Keratinocyte (primary cell): ENCODE measurements at regions not wholly inside any gene's neighbourhood (a gene's known extent, or its start where the extent isn't known, plus 50 kb on each side); places are given as distances from the start of the nearest gene placed in this dataset.

Source experiments
- EZH2 ChIP-seq: IDR thresholded peaks from one replicate; pipeline ENCODE4 v1.6.1; 2012; ENCODE audit warnings: inconsistent platforms, mild to moderate bottlenecking, low read length, moderate library complexity
- TF ChIP-seq, protein P1 (sequence below), 3 experiments: IDR thresholded peaks in 1 of 3; conservative IDR thresholded peaks in 1 of 3; optimal IDR thresholded peaks in 1 of 3; 2 replicates in 2 of 3; 3 replicates in 1 of 3; pipeline versions ENCODE3 to v1.5.1; 2011; ENCODE audit warnings: low read length in 3 of 3, mild to moderate bottlenecking in 3 of 3, moderate library complexity in 2 of 3, control low read depth in 1 of 3, inconsistent platforms in 1 of 3; ENCODE audit not compliant: insufficient read depth in 2 of 3; ENCODE audit errors: extremely low read depth in 1 of 3

DNA sequence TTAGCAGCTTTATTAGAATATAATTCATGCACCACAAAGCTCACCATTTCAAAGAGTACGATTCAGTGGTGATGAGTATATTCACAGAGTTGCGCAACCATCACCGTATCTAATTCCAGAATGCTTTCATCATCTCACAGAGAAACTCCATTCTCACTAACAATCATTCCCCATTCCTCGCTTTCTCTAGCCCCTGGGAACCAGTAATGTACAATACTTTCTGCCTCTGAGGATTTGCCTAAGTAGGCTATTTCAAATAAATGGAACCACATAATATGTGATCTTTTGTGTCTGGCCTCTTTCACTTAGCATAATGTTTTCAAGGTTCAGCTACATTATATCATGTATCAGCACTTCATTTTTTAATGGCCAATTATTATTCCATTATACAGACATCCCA lies 145.1 kb upstream of the ADAMTS16 start:
- TF ChIP-seq, protein P1, sequence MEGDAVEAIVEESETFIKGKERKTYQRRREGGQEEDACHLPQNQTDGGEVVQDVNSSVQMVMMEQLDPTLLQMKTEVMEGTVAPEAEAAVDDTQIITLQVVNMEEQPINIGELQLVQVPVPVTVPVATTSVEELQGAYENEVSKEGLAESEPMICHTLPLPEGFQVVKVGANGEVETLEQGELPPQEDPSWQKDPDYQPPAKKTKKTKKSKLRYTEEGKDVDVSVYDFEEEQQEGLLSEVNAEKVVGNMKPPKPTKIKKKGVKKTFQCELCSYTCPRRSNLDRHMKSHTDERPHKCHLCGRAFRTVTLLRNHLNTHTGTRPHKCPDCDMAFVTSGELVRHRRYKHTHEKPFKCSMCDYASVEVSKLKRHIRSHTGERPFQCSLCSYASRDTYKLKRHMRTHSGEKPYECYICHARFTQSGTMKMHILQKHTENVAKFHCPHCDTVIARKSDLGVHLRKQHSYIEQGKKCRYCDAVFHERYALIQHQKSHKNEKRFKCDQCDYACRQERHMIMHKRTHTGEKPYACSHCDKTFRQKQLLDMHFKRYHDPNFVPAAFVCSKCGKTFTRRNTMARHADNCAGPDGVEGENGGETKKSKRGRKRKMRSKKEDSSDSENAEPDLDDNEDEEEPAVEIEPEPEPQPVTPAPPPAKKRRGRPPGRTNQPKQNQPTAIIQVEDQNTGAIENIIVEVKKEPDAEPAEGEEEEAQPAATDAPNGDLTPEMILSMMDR (optimal IDR thresholded peaks at IDR 0.05 in 1 of 3, IDR thresholded peaks at IDR 0.05 in 1 of 3, conservative IDR thresholded peaks at IDR 0.05 in 1 of 3; ENCODE audit: extremely low read depth in 1 of 3, insufficient read depth in 2 of 3, low read length in 3 of 3) = no peak
- no peak for TF ChIP-seq EZH2
